Suprapubic skin (tissue), 3 donors: ENCODE measurements at regions not wholly inside any gene's neighbourhood (a gene's known extent, or its start where the extent isn't known, plus 50 kb on each side); places are given as distances from the start of the nearest gene placed in this dataset.

Source experiments
- CTCF ChIP-seq, 2 donors: fragments of 200-600 bp in 1 of 2; fragments of 450-650 bp in 1 of 2; sonication (generic) in 1 of 2; IDR thresholded peaks; one replicate each; pipeline ENCODE4 v1.5.1; 2016 to 2019; ENCODE audit warnings: antibody characterized with exemption in 2 of 2, mild to moderate bottlenecking in 1 of 2, moderate library complexity in 1 of 2
- POLR2A ChIP-seq, 2 donors: fragments of 450-650 bp; IDR thresholded peaks; one replicate each; pipeline ENCODE4 v1.6.1; 2017; ENCODE audit warnings: antibody characterized with exemption in 2 of 2, mild to moderate bottlenecking in 2 of 2, moderate library complexity in 2 of 2

- no peak for TF ChIP-seq POLR2A (IDR thresholded peaks at IDR 0.05)
- TF ChIP-seq CTCF (IDR thresholded peaks at IDR 0.05): no peak
Observed at GRCh38 chr2:35714883-35715282, 640.7 kb upstream of the CRIM1 start.
